GM12878 (cell line): ENCODE measurements at regions not wholly inside any gene's neighbourhood (a gene's known extent, or its start where the extent isn't known, plus 50 kb on each side); places are given as distances from the start of the nearest gene placed in this dataset.

Source experiments
- ATAC-seq: fragments of 200-7000 bp; cut with Tn5 transposase; 3 replicates; pipeline ENCODE4 v1.9.1; 2020; ENCODE audit warnings: mild to moderate bottlenecking, moderate library complexity
- BruUV-seq: library from RNA; stranded (reverse); fragments of 400-500 nt; replicated peaks from 2 replicates; lab custom pipeline; 2021; lab: Mats Ljungman, UMichigan
- CTCF ChIA-PET: fragments of 300-600 bp; sonication (Branson Sonifier 250); formaldehyde crosslinking; extraction: SDS; loops from one replicate; lab custom pipeline; 2021; ENCODE audit warnings: inconsistent platforms; lab: Yijun Ruan, JAX
- POLR2A ChIA-PET: fragments of 350-600 bp; formaldehyde crosslinking; extraction: SDS; loops from one replicate; lab custom pipeline; 2021; ENCODE audit warnings: inconsistent platforms; lab: Charles Lee
- RAD21 ChIA-PET: fragments of 300-600 bp; sonication (Branson Sonifier 250); formaldehyde crosslinking; loops from one replicate; lab custom pipeline; 2023; ENCODE audit warnings: antibody characterized with exemption; ENCODE audit not compliant: unreplicated experiment; lab: Charles Lee
- SMC1A ChIA-PET: fragments of 300-600 bp; sonication (Branson Sonifier 250); formaldehyde crosslinking; loops from one replicate; lab custom pipeline; 2023; ENCODE audit not compliant: unreplicated experiment, uncharacterized antibody; lab: Charles Lee
- DNase-seq: peaks from one replicate; pipeline ENCODE4 v3.0.0-alpha.2; 2011; ENCODE audit warnings: low read depth, low spot score
- FAIRE-seq: peaks from 3 replicates; lab custom pipeline; 2011; peaks lifted over from hg19 to GRCh38; lab: Jason Lieb, UNC
- H2AFZ ChIP-seq: 2 replicates; pipeline ENCODE4 v1.6.0; 2011; ENCODE audit warnings: low read depth, low read length, control low read depth; ENCODE audit not compliant: control insufficient read depth
- H3K27ac ChIP-seq: 2 replicates; pipeline ENCODE4 v1.5.1; 2011; ENCODE audit warnings: control low read depth; ENCODE audit not compliant: control insufficient read depth, insufficient read depth
- H3K27me3 ChIP-seq, 2 experiments: replicated peaks in 1 of 2; 2 replicates each; pipeline versions ENCODE4 v1.6.0 to v1.6.1; 2011; ENCODE audit warnings: low read length in 1 of 2; ENCODE audit not compliant: control insufficient read depth in 2 of 2, insufficient read depth in 2 of 2
- H3K36me3 ChIP-seq, 2 experiments: 2 replicates each; pipeline ENCODE4 v1.5.1; 2011; ENCODE audit warnings: low read length in 1 of 2; ENCODE audit not compliant: control insufficient read depth in 2 of 2, insufficient read depth in 2 of 2
- H3K4me1 ChIP-seq: 2 replicates; pipeline ENCODE4 v1.6.1; 2011; ENCODE audit warnings: mild to moderate bottlenecking, low read length, moderate library complexity, mixed read lengths; ENCODE audit not compliant: control insufficient read depth, insufficient read depth
- H3K4me2 ChIP-seq: 2 replicates; pipeline ENCODE4 v1.6.0; 2011; ENCODE audit warnings: control low read depth; ENCODE audit not compliant: control insufficient read depth, insufficient read depth
- H3K4me3 ChIP-seq: fragments of 200-600 bp; sonication (generic); 2 replicates; pipeline ENCODE4 v1.5.1; 2016
- H3K79me2 ChIP-seq: 2 replicates; pipeline ENCODE4 v1.6.0; 2011; ENCODE audit warnings: low read length; ENCODE audit not compliant: control insufficient read depth, insufficient read depth
- H3K9ac ChIP-seq: 2 replicates; pipeline ENCODE4 v1.8.0; 2011; ENCODE audit warnings: low read length, control low read depth, mixed read lengths; ENCODE audit not compliant: control insufficient read depth, insufficient read depth
- H3K9me3 ChIP-seq: replicated peaks from 3 replicates; pipeline ENCODE4 v1.5.1; 2011; ENCODE audit warnings: mild to moderate bottlenecking, low read length; ENCODE audit not compliant: control insufficient read depth, insufficient read depth
- H4K20me1 ChIP-seq: 2 replicates; pipeline ENCODE4 v1.6.0; 2011; ENCODE audit not compliant: control insufficient read depth, insufficient read depth
- IKZF2 ChIP-seq, 2 experiments: fragments of 450-650 bp; IDR thresholded peaks; 2 replicates each; pipeline ENCODE4 v1.6.1; 2017; ENCODE audit warnings: mild to moderate bottlenecking in 2 of 2, moderate library complexity in 2 of 2
- KAT2A ChIP-seq: conservative IDR thresholded peaks from 2 replicates; pipeline ENCODE4 v1.6.1; 2011; ENCODE audit warnings: low read depth, low read length; ENCODE audit not compliant: control insufficient read depth
- MTA2 ChIP-seq: fragments of 450-650 bp; IDR thresholded peaks from 2 replicates; pipeline ENCODE4 v1.6.1; 2016; ENCODE audit warnings: low read depth, mild to moderate bottlenecking, moderate library complexity
- NFYA ChIP-seq: IDR thresholded peaks from 2 replicates; pipeline ENCODE4 v1.6.1; 2011; ENCODE audit warnings: low read depth, mild to moderate bottlenecking, low read length, improper control_type of control experiment, borderline replicate concordance
- NRF1 ChIP-seq: conservative IDR thresholded peaks from 2 replicates; pipeline ENCODE4 v1.6.1; 2011; ENCODE audit warnings: mild to moderate bottlenecking, low read depth, low read length, improper control_type of control experiment
- PML ChIP-seq: IDR thresholded peaks from 2 replicates; pipeline ENCODE4 v1.6.1; 2012; ENCODE audit warnings: low read length, inconsistent platforms
- RAD51 ChIP-seq: fragments of 450-650 bp; IDR thresholded peaks from 2 replicates; pipeline ENCODE4 v1.6.1; 2016; ENCODE audit warnings: moderate library complexity, mild to moderate bottlenecking, inconsistent platforms
- SIN3A ChIP-seq: IDR thresholded peaks from 2 replicates; pipeline ENCODE4 v1.6.1; 2012; ENCODE audit warnings: low read depth, low read length, improper control_type of control experiment
- SMARCA5 ChIP-seq: fragments of 450-650 bp; IDR thresholded peaks from 2 replicates; pipeline ENCODE4 v1.6.1; 2017; ENCODE audit warnings: mild to moderate bottlenecking
- WGBS: methylation state at CpG from one replicate; pipeline ENCODE4 v1.1.6; 2016; ENCODE audit warnings: low lambda C conversion rate; ENCODE audit not compliant: insufficient replicate concordance, insufficient coverage; ENCODE audit errors: missing lambda C conversion rate; 5-methylcytosine and 5-hydroxymethylcytosine counted together
- in situ Hi-C: fragments of 300-500 bp; cut with MboI; formaldehyde crosslinking; loops from 9 replicates; pipeline ENCODE4 v1.14.3; 2018; ENCODE audit warnings: mixed read lengths
- intact Hi-C: fragments of 100-400 bp; cut with micrococcal nuclease; formaldehyde crosslinking; loops from one replicate; pipeline ENCODE4 v1.14.2; 2022; ENCODE audit not compliant: unreplicated experiment
- TF ChIP-seq, protein P1 (sequence below): IDR thresholded peaks from 2 replicates; pipeline ENCODE4 v1.6.1; 2011; ENCODE audit warnings: borderline replicate concordance, low read depth, mild to moderate bottlenecking, moderate library complexity, low read length; ENCODE audit not compliant: insufficient read depth, poor library complexity, severe bottlenecking

- Histone ChIP-seq H3K9ac (no peak overlapping the region), H3K36me3 (no peaks in the 10 kb centered on the region), H3K27ac (no peak overlapping the region), H3K9me3 (no peaks in the 10 kb centered on the region), H3K4me1 (no peaks in the 10 kb centered on the region), H4K20me1 (no peaks in the 10 kb centered on the region), H2AFZ (no peak overlapping the region), H3K27me3 (no peaks in the 10 kb centered on the region; a peak in 1 of 4 replicates), H3K79me2 (no peaks in the 10 kb centered on the region), H3K4me2 (no peak overlapping the region), H3K4me3 (no peak overlapping the region)
- ChIA-PET SMC1A (interaction anchor here (0.7 to 4.0 kb wide), 12 partner anchors 11 to 664 kb away, joined by 3 to 24 read pairs (median 6); no protein-coding TSS in a partner anchor), RAD21 (interaction anchor here (1.2 to 1.8 kb wide), 4 partner anchors 11 to 49 kb away, joined by 5 to 7 read pairs (median 5); no protein-coding TSS in a partner anchor), CTCF (interaction anchor here (0.7 to 1.7 kb wide), 5 partner anchors 11 to 168 kb away, joined by 3 to 5 read pairs (median 4); no protein-coding TSS in a partner anchor), POLR2A (interaction anchor here (1.0 to 1.1 kb wide), 2 partner anchors 24 to 95 kb away, joined by 3 read pairs; no protein-coding TSS in a partner anchor)
- no TSS peak for BruUV-seq
- FAIRE-seq (no peak), DNase-seq (no peak), ATAC-seq (no peak)
- WGBS, result 6% methylated on average over 2 of the region's 2 CpGs
- in situ Hi-C loops, result no loop called here
- TF ChIP-seq RAD51 (no peak), SIN3A (no peak), IKZF2 (IDR thresholded peaks at IDR 0.05) (no peak), SMARCA5 (no peak), NRF1 (no peak), NFYA (no peak), PML (no peak)
- intact Hi-C loops, result no loop called here
Measured at GRCh38 chr15:38035701-38036100, 101.3 kb downstream of the TMCO5A start.

- BruUV-seq, result no TSS peak
- no peak for FAIRE-seq
- SMC1A ChIA-PET, result interaction anchor here (0.6 to 4.0 kb wide), 15 partner anchors 10 to 663 kb away, joined by 3 to 24 read pairs (median 5); no protein-coding TSS in a partner anchor
- CTCF ChIA-PET, result interaction anchor here (0.6 to 1.3 kb wide), 6 partner anchors 16 to 652 kb away, joined by 3 to 5 read pairs (median 4); no protein-coding TSS in a partner anchor
- Histone ChIP-seq H3K9me3 (no peaks in the 10 kb centered on the region), H3K4me3 (no peak overlapping the region), H3K4me1 (no peaks in the 10 kb centered on the region), H2AFZ (no peak overlapping the region), H3K9ac (no peak overlapping the region), H3K27ac (no peak overlapping the region), H3K4me2 (no peak overlapping the region), H3K36me3 (no peaks in the 10 kb centered on the region), H4K20me1 (no peaks in the 10 kb centered on the region), H3K79me2 (no peaks in the 10 kb centered on the region), H3K27me3 (no peaks in the 10 kb centered on the region; a peak in 1 of 4 replicates)
- no peak for DNase-seq
- peak; percentile 82 for ATAC-seq
- POLR2A ChIA-PET, result interaction anchor here (0.5 to 0.7 kb wide), 3 partner anchors 16 to 36 kb away, joined by 3 read pairs; no protein-coding TSS in a partner anchor
- 0% methylated on average over 3 of the region's 3 CpGs for WGBS
- intact Hi-C loops (no loop called here), in situ Hi-C loops (no loop called here)
- RAD21 ChIA-PET, result interaction anchor here (0.7 to 1.8 kb wide), 8 partner anchors 10 to 217 kb away, joined by 3 to 12 read pairs (median 6); no protein-coding TSS in a partner anchor
- TF ChIP-seq KAT2A, result no peak
- TF ChIP-seq, protein P1, sequence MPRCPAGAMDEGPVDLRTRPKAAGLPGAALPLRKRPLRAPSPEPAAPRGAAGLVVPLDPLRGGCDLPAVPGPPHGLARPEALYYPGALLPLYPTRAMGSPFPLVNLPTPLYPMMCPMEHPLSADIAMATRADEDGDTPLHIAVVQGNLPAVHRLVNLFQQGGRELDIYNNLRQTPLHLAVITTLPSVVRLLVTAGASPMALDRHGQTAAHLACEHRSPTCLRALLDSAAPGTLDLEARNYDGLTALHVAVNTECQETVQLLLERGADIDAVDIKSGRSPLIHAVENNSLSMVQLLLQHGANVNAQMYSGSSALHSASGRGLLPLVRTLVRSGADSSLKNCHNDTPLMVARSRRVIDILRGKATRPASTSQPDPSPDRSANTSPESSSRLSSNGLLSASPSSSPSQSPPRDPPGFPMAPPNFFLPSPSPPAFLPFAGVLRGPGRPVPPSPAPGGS, result no peak
- TF ChIP-seq MTA2, result peak; percentile 52; the same call in 1 of the 2 replicates
Measured at GRCh38 chr15:38036790-38037338, 102.4 kb downstream of the TMCO5A start.
